ENCODE measurements at regions not wholly inside any gene's neighbourhood (a gene's known extent, or its start where the extent isn't known, plus 50 kb on each side); places are given as distances from the start of the nearest gene placed in this dataset.
"Not testable (repeated sequence)": the region's sequence is repeated elsewhere in the genome, so short reads cannot be mapped to it uniquely, and the experiment has no call there.

- no peak for DNase-seq (ENCODE audit: low spot score)
These were observed 87.7 kb upstream of the CHST15 start for GRCh38 chr10:124180947-124181549.

GRCh38 chr10:124180044-124180745, 86.8 kb upstream of the CHST15 start:
- no peak for DNase-seq (ENCODE audit: low spot score)

- DNase-seq (ENCODE audit: low spot score), result no peak
These were observed 86.1 kb upstream of the CHST15 start for GRCh38 chr10:124179308-124180043.

- no peak for DNase-seq (ENCODE audit: low spot score)
These were observed 83.8 kb upstream of the CHST15 start for GRCh38 chr10:124177180-124177518.

- no peak for DNase-seq (ENCODE audit: low spot score)
These were observed 83.2 kb upstream of the CHST15 start for GRCh38 chr10:124176349-124177179.

- DNase-seq (ENCODE audit: low spot score), result no peak
These were observed 82.4 kb upstream of the CHST15 start for GRCh38 chr10:124175701-124176348.

GRCh38 chr10:124174673-124175645, 81.6 kb upstream of the CHST15 start:
- no peak for DNase-seq (ENCODE audit: low spot score)

- no peak for DNase-seq (ENCODE audit: low spot score)
These were observed 80.7 kb upstream of the CHST15 start for GRCh38 chr10:124174071-124174566.

GRCh38 chr10:124173298-124173900, 80.0 kb upstream of the CHST15 start:
- DNase-seq (ENCODE audit: low spot score), result no peak

- DNase-seq (ENCODE audit: low spot score), result no peak
These were observed 79.0 kb upstream of the CHST15 start for GRCh38 chr10:124172181-124172916.

- DNase-seq (ENCODE audit: low spot score), result no peak
These were observed 78.2 kb upstream of the CHST15 start for GRCh38 chr10:124171561-124171960.

GRCh38 chr10:124170631-124171030, 77.2 kb upstream of the CHST15 start:
- DNase-seq (ENCODE audit: low spot score), result no peak

GRCh38 chr10:124168991-124169802, 75.8 kb upstream of the CHST15 start:
- DNase-seq (ENCODE audit: low spot score), result no peak

GRCh38 chr10:124168581-124168980, 75.2 kb upstream of the CHST15 start:
- DNase-seq (ENCODE audit: low spot score), result no peak

GRCh38 chr10:124167925-124168324, 74.5 kb upstream of the CHST15 start:
- not testable (repeated sequence) for DNase-seq (ENCODE audit: low spot score)

GRCh38 chr10:124166431-124167125, 73.2 kb upstream of the CHST15 start:
- DNase-seq (ENCODE audit: low spot score), result no peak

- no peak for DNase-seq (ENCODE audit: low spot score)
These were observed 72.4 kb upstream of the CHST15 start for GRCh38 chr10:124165827-124166226.

- no peak for DNase-seq (ENCODE audit: low spot score)
These were observed 71.9 kb upstream of the CHST15 start for GRCh38 chr10:124165311-124165710.
